K562 (cell line): ENCODE measurements at regions not wholly inside any gene's neighbourhood (a gene's known extent, or its start where the extent isn't known, plus 50 kb on each side); places are given as distances from the start of the nearest gene placed in this dataset.

Experiments used
- ATAC-seq: fragments of 200-7000 bp; cut with Tn5 transposase; 3 replicates; pipeline ENCODE4 v1.9.1; 2020; ENCODE audit warnings: moderate library complexity
- BruUV-seq: library from RNA; stranded (reverse); fragments of 400-500 nt; replicated peaks from 2 replicates; lab custom pipeline; 2021; lab: Mats Ljungman, UMichigan
- CTCF ChIA-PET: fragments of 300-600 bp; formaldehyde crosslinking; extraction: SDS; loops from one replicate; lab custom pipeline; 2021; ENCODE audit warnings: low intra/inter-chr PET ratio; lab: Yijun Ruan, JAX
- POLR2A ChIA-PET: fragments of 300-600, 350-650 bp; sonication (Branson Sonifier 250); formaldehyde crosslinking; extraction: SDS; loops from one replicate; lab custom pipeline; 2021; ENCODE audit warnings: antibody characterized with exemption, inconsistent platforms; lab: Yijun Ruan, JAX
- DNase-seq, 4 experiments: peaks; one replicate each; pipeline versions ENCODE4 v3.0.0 to v3.0.0-alpha.2; 2011 to 2018; ENCODE audit warnings: low spot score in 3 of 4, mixed read lengths in 3 of 4; ENCODE audit errors: extremely low read depth in 1 of 4
- FAIRE-seq: peaks from 2 replicates; lab custom pipeline; 2011; peaks lifted over from hg19 to GRCh38; lab: Jason Lieb, UNC
- H2AFZ ChIP-seq: 2 replicates; pipeline ENCODE4 v1.6.0; 2011; ENCODE audit warnings: low read depth, low read length, control low read depth, inconsistent platforms
- H3K27ac ChIP-seq: fragments of 200-600 bp; 3 replicates; pipeline ENCODE4 v1.8.0; 2011; ENCODE audit warnings: low read depth, mild to moderate bottlenecking, control low read depth, inconsistent platforms, low read length, moderate library complexity, mixed read lengths; ENCODE audit errors: extremely low read depth
- H3K27me3 ChIP-seq, 2 experiments: fragments of 300-600 bp in 1 of 2; 2 replicates in 1 of 2; 3 replicates in 1 of 2; pipeline versions ENCODE4 v1.6.0 to v1.8.0; 2011; ENCODE audit warnings: inconsistent platforms in 2 of 2, low read length in 2 of 2, mild to moderate bottlenecking in 1 of 2, mixed read lengths in 1 of 2, moderate library complexity in 1 of 2; ENCODE audit not compliant: control insufficient read depth in 2 of 2, insufficient read depth in 2 of 2
- H3K36me3 ChIP-seq: fragments of 300-600 bp; 3 replicates; pipeline ENCODE4 v1.8.0; 2011; ENCODE audit warnings: mild to moderate bottlenecking, low read length, inconsistent platforms; ENCODE audit not compliant: control insufficient read depth, insufficient read depth
- H3K4me1 ChIP-seq, 2 experiments: fragments of 200-600 bp in 1 of 2; replicated peaks in 1 of 2; 2 replicates in 1 of 2; 3 replicates in 1 of 2; pipeline versions ENCODE4 v1.5.1 to v1.8.0; 2011; ENCODE audit warnings: inconsistent platforms in 2 of 2, low read length in 2 of 2, mild to moderate bottlenecking in 1 of 2, mixed read lengths in 1 of 2, moderate library complexity in 1 of 2; ENCODE audit not compliant: control insufficient read depth in 2 of 2, insufficient read depth in 2 of 2
- H3K4me2 ChIP-seq: 2 replicates; pipeline ENCODE4 v1.6.1; 2011; ENCODE audit warnings: low read length, control low read depth, inconsistent platforms, mixed read lengths; ENCODE audit not compliant: insufficient read depth
- H3K4me3 ChIP-seq: fragments of 200-600 bp; sonication (generic), shearing (Covaris generic); 2 replicates; pipeline ENCODE4 v1.5.1; 2016; ENCODE audit warnings: control low read depth, inconsistent platforms
- H3K79me2 ChIP-seq: fragments of 200-600 bp; 3 replicates; pipeline ENCODE4 v1.8.0; 2011; ENCODE audit warnings: low read length, inconsistent platforms; ENCODE audit not compliant: control insufficient read depth, insufficient read depth
- H3K9ac ChIP-seq, 2 experiments: 2 replicates each; pipeline versions ENCODE4 v1.6.0 to v1.6.1; 2011; ENCODE audit warnings: low read depth in 2 of 2, low read length in 2 of 2, control low read depth in 1 of 2, inconsistent platforms in 1 of 2, mild to moderate bottlenecking in 1 of 2, mixed read lengths in 1 of 2; ENCODE audit not compliant: insufficient read depth in 1 of 2
- H3K9me1 ChIP-seq: one replicate; pipeline ENCODE4 v1.6.0; 2011; ENCODE audit warnings: inconsistent platforms, mild to moderate bottlenecking, low read length, moderate library complexity; ENCODE audit not compliant: control insufficient read depth, insufficient read depth
- H3K9me3 ChIP-seq: replicated peaks from 2 replicates; pipeline ENCODE4 v1.5.1; 2011; ENCODE audit warnings: low read depth, low read length, inconsistent platforms; ENCODE audit not compliant: control insufficient read depth, insufficient read depth
- H4K20me1 ChIP-seq: replicated peaks from 2 replicates; pipeline ENCODE4 v1.6.1; 2011; ENCODE audit warnings: low read length, inconsistent platforms, mixed read lengths; ENCODE audit not compliant: control insufficient read depth, insufficient read depth
- AFF1 ChIP-seq, 2 experiments: fragments of 450-650 bp; IDR thresholded peaks; 2 replicates each; pipeline ENCODE4 v1.6.1; 2018; ENCODE audit warnings: mild to moderate bottlenecking in 2 of 2, low read depth in 1 of 2; ENCODE audit not compliant: partially characterized antibody in 2 of 2
- CBX8 ChIP-seq: fragments of 200-600 bp; sonication (generic); IDR thresholded peaks from 2 replicates; pipeline ENCODE4 v1.6.1; 2012; ENCODE audit warnings: borderline replicate concordance, mixed run types, low read depth, mild to moderate bottlenecking, moderate library complexity, mixed read lengths, low read length, control low read depth, inconsistent platforms; ENCODE audit not compliant: poor library complexity, severe bottlenecking; ENCODE audit errors: extremely low read depth
- MCM3 ChIP-seq: fragments of 450-650 bp; IDR thresholded peaks from 2 replicates; pipeline ENCODE4 v1.6.1; 2016
- MNT ChIP-seq, 2 experiments: fragments of 450-650 bp; conservative IDR thresholded peaks; 2 replicates each; pipeline ENCODE4 v1.6.1; 2017; ENCODE audit warnings: mild to moderate bottlenecking in 2 of 2, moderate library complexity in 2 of 2
- MTA2 ChIP-seq: fragments of 450-650 bp; IDR thresholded peaks from 2 replicates; pipeline ENCODE4 v1.6.1; 2016; ENCODE audit warnings: low read depth
- NUFIP1 ChIP-seq: fragments of 450-650 bp; IDR thresholded peaks from 2 replicates; pipeline ENCODE4 v1.6.1; 2018; ENCODE audit not compliant: partially characterized antibody
- SREBF2 ChIP-seq: sonication (generic); formaldehyde crosslinking; IDR thresholded peaks from 2 replicates; pipeline ENCODE4 v1.4.0; 2020; ENCODE audit warnings: mild to moderate bottlenecking, missing genetic modification reagents
- TAF9B ChIP-seq: fragments of 450-650 bp; IDR thresholded peaks from 2 replicates; pipeline ENCODE4 v1.6.1; 2018; ENCODE audit warnings: mild to moderate bottlenecking; ENCODE audit not compliant: partially characterized antibody
- ZNF134 ChIP-seq: fragments of 250-450 bp; sonication (Bioruptor Pico); conservative IDR thresholded peaks from 2 replicates; pipeline ENCODE4 v1.4.0; 2020
- ZNF140 ChIP-seq: fragments of 250-450 bp; sonication (Bioruptor Pico); IDR thresholded peaks from 2 replicates; pipeline ENCODE4 v1.8.0; 2021; ENCODE audit warnings: moderate library complexity, mild to moderate bottlenecking, inconsistent platforms
- ZNF23 ChIP-seq: fragments of 250-450 bp; sonication (Bioruptor Pico); IDR thresholded peaks from 2 replicates; pipeline ENCODE4 v1.4.0; 2020; ENCODE audit warnings: mild to moderate bottlenecking
- ZNF57 ChIP-seq: fragments of 450-650 bp; formaldehyde crosslinking; IDR thresholded peaks from 2 replicates; pipeline ENCODE4 v1.4.0; 2020; ENCODE audit warnings: mild to moderate bottlenecking, moderate library complexity
- ZNF589 ChIP-seq: fragments of 200-800 bp; sonication (Bioruptor generic); IDR thresholded peaks from 2 replicates; pipeline ENCODE4 v1.6.1; 2016; ENCODE audit warnings: low read depth, missing genetic modification characterization, missing compliant biosample characterization
- ZNF695 ChIP-seq: fragments of 450-650 bp; formaldehyde crosslinking; IDR thresholded peaks from 2 replicates; pipeline ENCODE4 v1.4.0; 2020; ENCODE audit warnings: mild to moderate bottlenecking, moderate library complexity
- WGBS: fragments of 100-300 bp; shearing (Covaris generic); methylation state at CpG from one replicate; pipeline ENCODE4 v1.1.6; 2016; ENCODE audit warnings: low coverage, mixed read lengths; ENCODE audit not compliant: insufficient coverage; ENCODE audit errors: missing lambda C conversion rate; 5-methylcytosine and 5-hydroxymethylcytosine counted together
- in situ Hi-C: fragments of 300-500 bp; cut with MboI; formaldehyde crosslinking; loops from 4 replicates; pipeline ENCODE4 v1.15.0; 2018; ENCODE audit warnings: inconsistent platforms, mixed read lengths
- intact Hi-C: fragments of 100-400 bp; cut with micrococcal nuclease; formaldehyde crosslinking; loops from 2 replicates; pipeline ENCODE4 v1.14.2; 2022

GRCh38 chr2:40642726-40643125 is 190.8 kb upstream of the SLC8A1 start:
- Histone ChIP-seq H3K27ac (no peak overlapping the region), H2AFZ (no peak overlapping the region), H3K4me1 (no peaks in the 10 kb centered on the region), H3K9me3 (0 out of 2 replicates have a peak, but pooled peaks cover 1% of the 10 kb centered on the region), H3K9me1 (no peaks in the 10 kb centered on the region), H3K36me3 (no peaks in the 10 kb centered on the region), H4K20me1 (no peaks in the 10 kb centered on the region), H3K4me2 (no peak overlapping the region), H3K9ac (no peak overlapping the region), H3K79me2 (no peaks in the 10 kb centered on the region), H3K4me3 (no peak overlapping the region), H3K27me3 (no peaks in the 10 kb centered on the region)
- BruUV-seq = no TSS peak
- 0% methylated on average over 2 of the region's 2 CpGs for WGBS
- POLR2A ChIA-PET = no interaction called here
- in situ Hi-C loops (no loop called here), intact Hi-C loops (no loop called here)
- CTCF ChIA-PET = no interaction called here
- no peak for ATAC-seq
- DNase-seq = no peak
- TF ChIP-seq ZNF23 (CRISPR knock-in tag) (no peak), ZNF140 (no peak), ZNF57 (no peak), ZNF695 (CRISPR knock-in tag) (no peak), ZNF589 (CRISPR knock-in tag) (no peak), NUFIP1 (no peak), TAF9B (no peak), SREBF2 (CRISPR knock-in tag) (no peak), AFF1 (IDR thresholded peaks at IDR 0.05; ENCODE audit: low read depth in 1 of 2, partially characterized antibody in 2 of 2) (no peak), MTA2 (no peak), MCM3 (no peak), ZNF134 (CRISPR knock-in tag) (no peak), MNT (conservative IDR thresholded peaks at IDR 0.05) (no peak), CBX8 (no peak)
- FAIRE-seq = no peak
